A673 (cell line): ENCODE measurements at regions not wholly inside any gene's neighbourhood (a gene's known extent, or its start where the extent isn't known, plus 50 kb on each side); places are given as distances from the start of the nearest gene placed in this dataset.

Experiments used
- BruUV-seq: library from RNA; stranded (reverse); fragments of 400-500 nt; replicated peaks from 2 replicates; lab custom pipeline; 2021; lab: Mats Ljungman, UMichigan
- CTCF ChIA-PET: fragments of 300-600 bp; sonication (Branson Sonifier 250); formaldehyde crosslinking; loops from one replicate; lab custom pipeline; 2022; ENCODE audit warnings: antibody characterized with exemption; lab: Charles Lee
- POLR2A ChIA-PET: fragments of 300-600 bp; sonication (Branson Sonifier 250); formaldehyde crosslinking; loops from one replicate; lab custom pipeline; 2022; ENCODE audit warnings: antibody characterized with exemption; ENCODE audit not compliant: low non-redundant PET; lab: Charles Lee
- DNase-seq: peaks from one replicate; pipeline ENCODE4 v3.0.0-alpha.2; 2015; ENCODE audit warnings: low spot score
- H3K27ac ChIP-seq: fragments of 200-600 bp; sonication (generic); 2 replicates; pipeline ENCODE4 v1.5.1; 2016; ENCODE audit warnings: mixed run types, low read depth, mild to moderate bottlenecking, mixed read lengths, antibody characterized with exemption, low read length; ENCODE audit not compliant: poor library complexity, severe bottlenecking
- H3K27me3 ChIP-seq: fragments of 200-600 bp; sonication (generic); replicated peaks from 2 replicates; pipeline ENCODE4 v1.6.1; 2017; ENCODE audit warnings: mixed run types, low read depth, mild to moderate bottlenecking, mixed read lengths, antibody characterized with exemption, low read length; ENCODE audit not compliant: insufficient read depth, poor library complexity
- H3K36me3 ChIP-seq: fragments of 200-600 bp; sonication (generic); 2 replicates; pipeline ENCODE4 v1.6.1; 2016; ENCODE audit warnings: mixed run types, mild to moderate bottlenecking, mixed read lengths, antibody characterized with exemption, low read length; ENCODE audit not compliant: insufficient read depth, poor library complexity, severe bottlenecking
- H3K4me1 ChIP-seq: fragments of 200-600 bp; sonication (generic); 2 replicates; pipeline ENCODE4 v1.6.1; 2017; ENCODE audit warnings: mixed run types, mild to moderate bottlenecking, mixed read lengths, antibody characterized with exemption, low read length; ENCODE audit not compliant: insufficient read depth, poor library complexity, severe bottlenecking
- H3K4me3 ChIP-seq: fragments of 200-600 bp; sonication (generic); 2 replicates; pipeline ENCODE4 v1.5.1; 2016; ENCODE audit warnings: low read depth, mixed run types, mild to moderate bottlenecking, mixed read lengths, low read length; ENCODE audit not compliant: poor library complexity, severe bottlenecking
- H3K9me3 ChIP-seq: fragments of 200-600 bp; sonication (generic); 2 replicates; pipeline ENCODE4 v1.6.1; 2016; ENCODE audit warnings: mixed run types, low read depth, mild to moderate bottlenecking, mixed read lengths, antibody characterized with exemption, low read length; ENCODE audit not compliant: poor library complexity, severe bottlenecking
- EZH2 ChIP-seq: fragments of 200-600 bp; sonication (generic); IDR thresholded peaks from 2 replicates; pipeline ENCODE4 v1.6.1; 2017; ENCODE audit warnings: borderline replicate concordance, low read depth, mild to moderate bottlenecking, mixed read lengths, antibody characterized with exemption, low read length; ENCODE audit not compliant: poor library complexity, severe bottlenecking
- intact Hi-C: fragments of 100-400 bp; cut with micrococcal nuclease; formaldehyde crosslinking; loops from one replicate; pipeline ENCODE4 v1.10.0; 2022; ENCODE audit not compliant: unreplicated experiment
- TF ChIP-seq, protein P1 (sequence below): fragments of 300-800, 200-600 bp; sonication (generic); conservative IDR thresholded peaks from 2 replicates; pipeline ENCODE4 v1.5.1; 2017; ENCODE audit warnings: low read depth, mild to moderate bottlenecking, antibody characterized with exemption, low read length, moderate library complexity, mixed read lengths

DNA sequence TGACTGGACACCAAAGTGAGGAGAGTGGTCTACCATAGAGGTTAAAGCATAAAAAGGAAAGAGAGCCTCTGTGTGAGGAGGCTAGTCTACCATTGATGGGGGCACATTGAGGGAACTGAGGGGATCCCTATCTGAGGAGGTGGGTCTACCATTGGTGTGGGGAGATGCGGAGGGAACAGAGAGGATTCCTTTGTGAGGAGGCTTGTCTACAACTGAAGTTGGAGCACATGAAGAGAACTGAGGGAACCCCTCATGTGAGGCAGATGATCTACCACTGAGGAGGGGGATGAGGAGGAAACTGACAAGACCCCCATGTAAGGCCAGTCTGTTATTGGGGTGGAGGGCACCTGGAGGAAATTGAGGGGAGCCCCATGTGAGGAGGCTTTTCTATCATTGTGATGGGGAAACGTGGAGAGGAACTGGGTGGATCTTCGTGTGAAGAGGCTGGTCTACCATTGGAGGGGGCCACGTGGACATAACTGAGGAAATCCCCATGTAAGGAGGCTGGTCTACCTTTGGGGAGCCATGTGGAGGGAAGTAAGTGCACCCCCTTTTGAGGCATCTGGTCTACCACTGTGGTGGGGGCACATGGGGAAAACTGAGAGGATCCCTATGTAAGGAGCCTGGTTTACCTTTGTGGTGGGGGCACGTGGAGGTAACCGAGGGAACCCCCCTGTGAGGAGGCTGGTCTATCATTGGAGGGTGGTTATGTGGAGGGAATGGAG, 160.1 kb downstream of the FBLN2 start:
- no peaks in the 10 kb centered on the region for H3K27me3 ChIP-seq

DNA sequence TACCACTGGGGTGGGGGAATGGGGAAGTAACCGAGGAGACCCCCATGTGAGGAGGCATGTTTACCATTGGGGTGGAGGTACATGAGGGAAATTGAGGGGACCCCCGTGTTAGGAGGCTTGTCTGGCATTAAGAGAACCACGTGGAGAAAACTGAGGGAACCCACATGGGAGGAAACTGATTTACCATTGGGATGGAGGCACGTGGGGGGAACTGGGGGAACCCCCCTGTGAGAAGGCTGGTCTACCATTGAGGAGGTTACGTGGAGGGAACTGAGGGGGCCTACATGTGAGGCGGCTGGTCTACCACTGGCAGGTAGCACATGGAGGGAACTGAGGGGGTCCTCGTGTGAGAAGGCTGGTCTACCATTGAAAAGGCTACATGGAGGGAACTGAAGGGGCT, 159.4 kb downstream of the FBLN2 start:
- intact Hi-C loops: no loop called here
- ChIA-PET POLR2A (no interaction called here), CTCF (no interaction called here)
- Histone ChIP-seq H3K36me3 (no peaks in the 10 kb centered on the region), H3K27me3 (no peaks in the 10 kb centered on the region), H3K4me3 (no peak overlapping the region), H3K27ac (no peak overlapping the region), H3K9me3 (no peaks in the 10 kb centered on the region), H3K4me1 (no peaks in the 10 kb centered on the region)
- no peak for DNase-seq
- no peak for TF ChIP-seq EZH2
- TF ChIP-seq, protein P1, sequence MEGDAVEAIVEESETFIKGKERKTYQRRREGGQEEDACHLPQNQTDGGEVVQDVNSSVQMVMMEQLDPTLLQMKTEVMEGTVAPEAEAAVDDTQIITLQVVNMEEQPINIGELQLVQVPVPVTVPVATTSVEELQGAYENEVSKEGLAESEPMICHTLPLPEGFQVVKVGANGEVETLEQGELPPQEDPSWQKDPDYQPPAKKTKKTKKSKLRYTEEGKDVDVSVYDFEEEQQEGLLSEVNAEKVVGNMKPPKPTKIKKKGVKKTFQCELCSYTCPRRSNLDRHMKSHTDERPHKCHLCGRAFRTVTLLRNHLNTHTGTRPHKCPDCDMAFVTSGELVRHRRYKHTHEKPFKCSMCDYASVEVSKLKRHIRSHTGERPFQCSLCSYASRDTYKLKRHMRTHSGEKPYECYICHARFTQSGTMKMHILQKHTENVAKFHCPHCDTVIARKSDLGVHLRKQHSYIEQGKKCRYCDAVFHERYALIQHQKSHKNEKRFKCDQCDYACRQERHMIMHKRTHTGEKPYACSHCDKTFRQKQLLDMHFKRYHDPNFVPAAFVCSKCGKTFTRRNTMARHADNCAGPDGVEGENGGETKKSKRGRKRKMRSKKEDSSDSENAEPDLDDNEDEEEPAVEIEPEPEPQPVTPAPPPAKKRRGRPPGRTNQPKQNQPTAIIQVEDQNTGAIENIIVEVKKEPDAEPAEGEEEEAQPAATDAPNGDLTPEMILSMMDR: no peak
- BruUV-seq: no TSS peak

More for the DNA sequence above, 160.1 kb downstream of the FBLN2 start:
- H3K27ac ChIP-seq: no peak overlapping the region
- ChIA-PET POLR2A (no interaction called here), CTCF (no interaction called here)
- BruUV-seq: no TSS peak
- DNase-seq: no peak
- no peak for TF ChIP-seq EZH2
- TF ChIP-seq, protein P1: no peak
- H3K4me1 ChIP-seq: no peaks in the 10 kb centered on the region
- intact Hi-C loops: no loop called here
- H3K9me3 ChIP-seq: no peaks in the 10 kb centered on the region
- H3K36me3 ChIP-seq: no peaks in the 10 kb centered on the region
- no peak overlapping the region for H3K4me3 ChIP-seq

DNA sequence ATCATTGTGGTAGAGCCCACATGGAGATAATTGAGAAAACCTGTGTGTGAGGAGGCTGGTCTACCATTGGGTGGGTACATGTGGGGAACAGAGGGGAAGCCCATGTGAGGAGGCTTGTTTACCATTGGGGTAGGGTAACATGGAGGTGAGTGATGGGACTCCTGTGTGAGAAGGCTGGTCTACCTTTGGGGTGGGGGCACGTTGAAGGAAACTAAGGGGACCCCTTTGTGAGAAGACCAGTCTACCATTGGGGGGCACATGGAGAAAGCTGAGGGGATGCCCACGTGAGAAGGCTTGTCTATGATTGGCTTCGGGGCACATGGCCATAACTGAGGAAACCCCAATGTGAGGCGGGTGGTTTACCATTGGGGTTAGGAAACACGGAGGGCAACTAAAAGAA, 158.5 kb downstream of the FBLN2 start:
- TF ChIP-seq, protein P1: no peak
- TF ChIP-seq EZH2: no peak
- CTCF ChIA-PET: no interaction called here
- H3K27me3 ChIP-seq: no peaks in the 10 kb centered on the region
- H3K4me3 ChIP-seq: no peak overlapping the region
- POLR2A ChIA-PET: no interaction called here
- H3K4me1 ChIP-seq: no peaks in the 10 kb centered on the region
- intact Hi-C loops: no loop called here
- no TSS peak for BruUV-seq
- H3K9me3 ChIP-seq: no peaks in the 10 kb centered on the region
- DNase-seq: no peak
- no peak overlapping the region for H3K27ac ChIP-seq
- no peaks in the 10 kb centered on the region for H3K36me3 ChIP-seq
